ENCODE measurements at regions not wholly inside any gene's neighbourhood (a gene's known extent, or its start where the extent isn't known, plus 50 kb on each side); places are given as distances from the start of the nearest gene placed in this dataset.
A peak's percentile ranks its signal among the peaks of the same experiment; 100 is the strongest.

GRCh38 chr11:128058580-128059208 lies 528.7 kb downstream of the ETS1 start:
- DNase-seq, result no peak

DNA sequence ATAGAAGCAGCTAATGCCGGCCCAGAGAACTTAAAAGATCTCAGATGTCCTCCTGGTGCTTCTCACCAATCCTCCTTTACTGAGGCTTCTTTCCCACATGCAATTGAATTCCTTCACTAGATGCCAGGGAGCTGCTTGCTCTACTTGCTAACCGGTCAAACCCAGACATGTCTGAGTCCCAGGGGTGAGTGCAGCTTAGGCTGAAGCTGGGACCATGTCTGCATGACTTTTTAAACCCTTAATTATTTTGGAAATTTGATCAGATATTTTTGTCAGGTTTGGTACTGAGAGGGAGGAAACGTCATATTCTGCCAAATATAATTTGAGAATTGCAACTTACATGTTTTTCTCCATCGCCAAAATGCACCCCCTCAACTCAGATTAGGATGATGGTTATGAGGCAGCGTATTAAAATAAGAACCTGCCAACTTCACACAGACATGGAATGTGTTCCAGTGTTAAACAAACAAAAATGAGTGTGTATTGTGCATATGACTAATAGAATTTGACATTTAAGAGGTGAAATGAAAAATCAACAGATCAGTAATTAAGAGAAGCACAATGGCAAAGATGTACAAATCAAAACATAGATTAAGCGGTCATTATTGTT lies 529.5 kb downstream of the ETS1 start:
- no peak for DNase-seq

DNA sequence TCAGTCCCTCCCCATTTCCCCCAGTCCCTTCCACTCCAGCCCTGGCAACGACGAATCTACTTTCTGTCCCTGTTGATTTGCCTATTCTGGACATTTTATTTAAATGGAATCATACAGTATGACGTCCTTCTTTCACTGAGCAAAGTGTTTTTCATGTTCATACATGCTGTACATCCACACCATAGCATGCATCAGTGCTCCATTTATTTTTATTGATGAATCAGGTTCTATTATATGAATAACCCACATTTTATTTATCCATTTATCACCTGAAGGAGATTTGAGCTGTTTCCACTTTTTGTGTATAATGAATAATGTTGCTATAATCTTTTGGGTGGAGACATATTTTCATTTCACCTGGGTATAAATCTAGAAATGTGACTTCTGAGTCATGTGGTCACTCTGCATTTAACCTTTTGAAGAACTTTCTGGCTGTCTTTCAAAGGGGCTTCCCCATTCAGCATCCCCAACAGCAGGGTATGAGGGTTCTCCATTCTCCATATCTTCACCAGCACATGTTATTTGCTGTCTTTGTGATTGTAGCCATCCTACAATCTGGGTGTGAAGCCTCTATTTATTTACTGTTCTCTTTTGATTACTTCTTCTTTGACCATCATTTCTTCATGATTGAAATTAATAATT lies 531.7 kb downstream of the ETS1 start:
- no peak for DNase-seq

DNA sequence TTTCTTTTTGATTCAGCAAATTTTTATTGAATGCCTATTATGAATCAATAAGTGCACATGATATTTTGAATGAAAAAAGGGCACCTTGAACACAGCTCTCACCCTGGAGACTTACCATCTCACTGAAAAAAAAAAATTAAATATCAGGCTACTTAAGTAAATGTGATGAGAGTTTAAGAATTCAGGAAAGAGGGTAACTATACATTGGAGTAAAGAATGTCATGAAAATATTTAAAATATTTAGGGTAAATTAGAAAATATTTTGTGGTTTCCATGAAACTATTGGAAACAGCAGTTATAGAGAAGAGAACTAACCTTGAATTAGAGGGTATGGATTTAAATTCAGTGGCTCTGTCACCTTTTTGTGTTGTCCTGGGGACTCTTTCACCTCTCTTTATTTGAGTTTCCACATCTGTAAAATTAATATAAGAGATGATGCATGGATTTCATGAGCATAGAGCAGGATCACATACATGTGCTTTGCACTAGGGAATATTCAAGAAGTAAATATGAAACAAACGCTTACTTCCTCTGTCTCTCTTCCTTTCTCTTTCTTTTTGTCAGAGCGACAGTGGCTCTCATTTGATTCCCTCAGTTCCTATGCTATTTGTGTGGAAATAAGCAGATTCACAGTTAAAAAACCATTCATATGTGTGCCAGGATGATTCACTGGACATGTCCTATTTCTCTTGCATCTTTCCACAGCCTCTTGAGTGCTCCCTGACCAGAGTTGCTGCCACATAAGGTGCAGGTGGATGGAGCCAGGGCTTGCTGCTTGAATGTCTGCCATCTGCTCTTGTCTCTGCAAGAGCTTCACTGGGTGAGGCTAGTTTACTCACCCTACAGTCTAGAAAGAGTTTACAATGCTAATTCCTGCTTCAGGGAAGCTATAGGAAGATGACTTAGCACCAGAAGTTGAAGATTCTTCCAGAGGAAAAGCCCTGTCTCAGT lies 533.1 kb downstream of the ETS1 start:
- DNase-seq, result no peak

GRCh38 chr11:128052912-128053641 lies 534.3 kb downstream of the ETS1 start:
- DNase-seq, result no peak

- DNase-seq, result no peak
These were observed 539.2 kb downstream of the ETS1 start for GRCh38 chr11:128048121-128048520.

DNA sequence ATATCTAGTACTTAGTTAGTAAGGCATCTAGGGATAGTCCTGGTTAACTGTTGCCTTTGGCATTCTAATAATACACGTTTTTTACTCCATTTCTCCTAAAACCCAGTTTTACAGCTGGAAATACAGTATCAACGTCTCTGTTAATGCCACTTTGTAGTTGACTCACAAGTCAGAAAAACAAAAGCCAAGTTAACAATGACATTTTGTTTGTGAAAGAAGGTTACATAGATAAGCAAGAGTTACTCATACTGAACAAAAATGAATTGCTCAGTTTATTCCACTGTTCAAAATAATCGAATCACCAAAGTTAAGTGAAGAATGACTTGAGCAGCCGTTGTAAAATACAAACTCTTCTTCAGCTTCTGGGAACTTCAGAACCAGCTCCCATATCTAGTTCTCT lies 540.3 kb downstream of the ETS1 start:
- DNase-seq, result no peak

- no peak for DNase-seq
These were observed 541.1 kb downstream of the ETS1 start for GRCh38 chr11:128046213-128046612.

- DNase-seq, result no peak
These were observed 542.1 kb downstream of the ETS1 start for GRCh38 chr11:128045094-128045725.

GRCh38 chr11:128042290-128042751 lies 545.0 kb downstream of the ETS1 start:
- DNase-seq, result no peak

DNA sequence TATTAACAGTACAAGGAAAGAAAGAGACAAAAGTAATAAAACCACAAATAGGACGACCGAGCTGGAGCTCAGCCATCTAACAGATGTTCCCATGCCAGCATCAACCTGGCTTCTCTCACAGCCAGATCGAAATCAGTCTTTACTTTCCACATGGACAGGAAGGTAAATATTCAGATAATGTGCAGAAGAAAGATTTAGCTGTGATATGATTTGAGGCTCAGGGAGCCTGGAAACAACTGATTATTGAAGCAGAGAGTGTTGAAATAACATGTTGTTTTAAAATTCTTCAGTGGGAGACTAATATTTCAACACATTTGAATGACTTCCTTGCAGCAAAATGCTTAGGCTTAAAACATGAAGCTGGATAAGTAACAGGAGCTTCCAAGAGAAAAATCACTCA lies 546.8 kb downstream of the ETS1 start:
- no peak for DNase-seq

GRCh38 chr11:128039140-128040021 lies 548.0 kb downstream of the ETS1 start:
- DNase-seq, result no peak

DNA sequence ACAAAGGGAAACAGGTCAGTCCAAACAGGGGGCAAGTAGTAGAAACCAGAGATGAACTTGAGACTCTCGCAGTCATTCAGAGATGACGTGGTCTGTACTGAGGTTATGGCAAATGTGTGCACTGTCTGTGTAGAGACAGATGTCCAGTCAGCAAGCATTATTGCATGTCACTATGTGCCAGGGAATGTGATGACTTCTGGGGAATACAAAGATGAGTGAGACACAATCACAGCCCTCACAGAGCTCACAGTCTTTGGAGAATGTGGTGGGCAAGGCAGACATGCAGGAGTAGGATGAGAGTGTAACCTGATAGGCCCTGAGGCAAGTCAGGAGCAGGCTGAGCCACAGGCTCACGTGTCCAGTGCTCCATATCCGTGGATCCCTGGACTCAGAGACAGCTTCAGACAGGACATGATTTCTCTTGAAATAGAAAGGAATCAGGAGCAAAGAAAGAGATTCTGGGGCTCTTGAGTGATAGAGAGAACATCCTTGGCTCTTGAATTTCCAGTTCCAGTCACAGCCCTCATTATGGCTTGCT lies 550.7 kb downstream of the ETS1 start:
- DNase-seq, result no peak

- no peak for DNase-seq
These were observed 551.4 kb downstream of the ETS1 start for GRCh38 chr11:128036006-128036405.

GRCh38 chr11:128031538-128032134 lies 555.7 kb downstream of the ETS1 start:
- DNase-seq, result peak; percentile 75

- DNase-seq, result no peak
These were observed 558.1 kb downstream of the ETS1 start for GRCh38 chr11:128029219-128029722.

DNA sequence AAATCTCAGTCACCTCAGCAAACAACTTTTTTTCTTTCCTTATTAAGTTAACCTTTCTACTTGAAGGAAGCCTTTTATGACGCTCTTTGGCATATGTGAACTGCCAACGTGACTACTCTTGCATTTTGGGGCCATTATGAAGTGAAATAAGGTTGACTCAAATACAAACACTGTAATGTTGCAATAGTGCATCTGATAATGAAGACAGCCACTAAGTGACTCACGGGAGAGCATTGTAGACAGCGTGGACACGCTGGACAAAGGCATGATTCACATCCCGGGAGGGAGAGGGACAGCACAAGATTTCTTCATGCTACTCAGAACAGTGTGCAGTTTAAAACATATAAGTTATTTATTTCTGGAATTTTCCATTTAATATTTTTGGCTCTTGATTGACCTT lies 560.8 kb downstream of the ETS1 start:
- no peak for DNase-seq

DNA sequence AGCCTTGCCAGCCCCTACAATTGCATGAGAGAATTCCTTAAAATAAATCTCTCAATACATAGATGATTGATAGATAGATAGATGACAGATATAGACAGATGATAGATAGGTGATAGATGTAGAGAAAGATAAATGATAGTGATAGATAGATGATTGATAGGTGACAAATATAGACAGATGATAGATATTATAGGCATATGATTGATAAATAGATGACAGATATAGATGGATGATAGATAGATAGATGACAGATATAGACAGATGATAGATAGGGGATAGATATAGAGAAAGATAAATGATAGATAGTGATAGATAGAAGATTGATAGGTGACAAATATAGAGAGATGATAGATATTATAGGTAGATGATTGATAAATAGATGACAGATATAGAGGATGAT lies 564.6 kb downstream of the ETS1 start:
- DNase-seq, result no peak

- DNase-seq, result no peak
These were observed 565.4 kb downstream of the ETS1 start for GRCh38 chr11:128022007-128022368.

DNA sequence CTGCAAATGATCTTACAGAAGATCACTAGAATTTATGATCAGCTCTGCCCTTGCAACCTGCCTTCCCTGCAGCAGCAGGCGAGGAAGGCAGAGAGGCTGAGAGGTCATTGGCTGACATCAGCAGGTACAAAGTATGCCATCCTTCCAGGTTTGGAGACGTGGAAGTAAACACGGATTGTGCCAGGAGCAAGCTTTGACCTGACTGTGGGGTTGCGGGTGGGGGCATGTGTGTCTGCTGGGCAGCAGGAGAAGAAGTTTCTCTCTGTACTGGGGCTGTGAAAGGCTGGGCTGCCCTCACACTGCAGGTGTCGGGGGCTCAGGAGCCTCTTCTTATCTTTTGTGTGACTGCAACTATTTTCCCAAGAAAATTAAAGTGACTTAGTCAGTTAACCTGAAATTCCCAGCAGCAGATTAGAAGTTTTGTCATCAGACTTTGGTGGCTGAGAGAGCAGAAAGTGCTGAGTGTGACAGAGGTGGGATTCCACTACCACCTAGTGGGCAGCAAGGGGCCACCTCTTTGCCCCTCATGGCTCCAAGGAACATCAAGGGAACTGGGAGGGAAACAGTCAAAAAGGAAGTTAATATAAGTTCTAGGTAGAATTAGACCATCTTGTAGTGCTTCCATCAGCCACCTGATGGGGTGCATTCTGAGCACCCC lies 565.9 kb downstream of the ETS1 start:
- DNase-seq, result peak; percentile 37
